DND-41 (cell line): ENCODE measurements at regions not wholly inside any gene's neighbourhood (a gene's known extent, or its start where the extent isn't known, plus 50 kb on each side); places are given as distances from the start of the nearest gene placed in this dataset.

Experiments
- CTCF ChIP-seq: IDR thresholded peaks from 2 replicates; pipeline ENCODE4 v1.5.1; 2012; ENCODE audit warnings: borderline replicate concordance, low read length, moderate library complexity, mild to moderate bottlenecking; ENCODE audit not compliant: poor library complexity, severe bottlenecking; ENCODE audit errors: extremely low read depth
- EZH2 ChIP-seq: IDR thresholded peaks from 3 replicates; pipeline ENCODE4 v1.6.1; 2012; ENCODE audit warnings: borderline replicate concordance, low read depth, mild to moderate bottlenecking, moderate library complexity, low read length, inconsistent platforms; ENCODE audit not compliant: severe bottlenecking

- no peak for TF ChIP-seq EZH2
- no peak for TF ChIP-seq CTCF
Observed at GRCh38 chr10:31131251-31131650, 99.6 kb upstream of the ZNF438 start.
